Right lobe of liver (tissue), 6 donors: ENCODE measurements at regions not wholly inside any gene's neighbourhood (a gene's known extent, or its start where the extent isn't known, plus 50 kb on each side); places are given as distances from the start of the nearest gene placed in this dataset.

ENCODE experiments used
- ATAC-seq, 4 donors: fragments of 200-7000 bp; cut with Tn5 transposase; one replicate each; pipeline ENCODE4 v1.9.1; 2020; ENCODE audit warnings: mild to moderate bottlenecking in 4 of 4, moderate library complexity in 4 of 4
- DNase-seq, 3 donors: peaks; one replicate each; pipeline ENCODE4 v3.0.0-alpha.2; 2020
- H3K27ac ChIP-seq, 3 donors: fragments of 200-600 bp; one replicate each; pipeline ENCODE4 v1.8.0; 2022
- H3K27me3 ChIP-seq, 2 donors: fragments of 200-600 bp; one replicate each; pipeline ENCODE4 v1.8.0; 2022
- H3K36me3 ChIP-seq, 4 donors: fragments of 200-600 bp; sonication (generic) in 1 of 4; one replicate each; pipeline versions ENCODE4 v1.5.1 to v1.8.0; 2017 to 2022; ENCODE audit warnings: control low read depth in 1 of 4
- H3K4me1 ChIP-seq, 4 donors: fragments of 200-600 bp; sonication (generic) in 1 of 4; one replicate each; pipeline versions ENCODE4 v1.5.1 to v1.8.0; 2017 to 2022; ENCODE audit warnings: control low read depth in 1 of 4
- H3K4me3 ChIP-seq, 3 donors: fragments of 200-600 bp; one replicate each; pipeline ENCODE4 v1.8.0; 2022
- H3K9me3 ChIP-seq, 4 donors: fragments of 200-600 bp; sonication (generic) in 1 of 4; one replicate each; pipeline versions ENCODE4 v1.5.1 to v1.8.0; 2017 to 2022; ENCODE audit warnings: control low read depth in 1 of 4
- CTCF ChIP-seq, 4 donors: fragments of 200-600 bp in 3 of 4; fragments of 450-650 bp in 1 of 4; IDR thresholded peaks; one replicate each; pipeline versions ENCODE4 v1.5.1 to v1.8.0; 2016 to 2022; ENCODE audit warnings: antibody characterized with exemption in 4 of 4, mild to moderate bottlenecking in 2 of 4
- POLR2A ChIP-seq: fragments of 450-650 bp; IDR thresholded peaks from one replicate; pipeline ENCODE4 v1.6.1; 2017; ENCODE audit warnings: antibody characterized with exemption, mild to moderate bottlenecking
- WGBS: methylation state at CpG from one replicate; pipeline ENCODE4 v1.1.6; 2018; ENCODE audit warnings: low coverage, low lambda C conversion rate; ENCODE audit not compliant: insufficient coverage; ENCODE audit errors: missing lambda C conversion rate; 5-methylcytosine and 5-hydroxymethylcytosine counted together
- intact Hi-C, 2 donors: fragments of 100-400 bp; cut with DNase I; formaldehyde crosslinking; loops; one replicate each; pipeline versions ENCODE4 v1.11.2 to v1.14.1; 2022
- donor health status: DM: no; HTN: yes; CAD: no.
- donor health status: DM: no; HTN: no; CAD: no.
- donor health status: DM: no; HTN: no; CAD: no.
- donor health status: DM: no; HTN: yes; CAD: no.
- donor health status: DM: no; HTN: yes; CAD: no.

- no peak for ATAC-seq
These were observed 53.6 kb upstream of the ADORA2B start for GRCh38 chr17:15891318-15891717.

GRCh38 chr17:15892244-15892643 lies 52.7 kb upstream of the ADORA2B start:
- no peak for DNase-seq
- Histone ChIP-seq H3K9me3 (no peaks in the 10 kb centered on the region), H3K27me3 (no peaks in the 10 kb centered on the region), H3K4me3 (no peak overlapping the region), H3K4me1 (no peaks in the 10 kb centered on the region), H3K27ac (no peak overlapping the region), H3K36me3 (no peaks in the 10 kb centered on the region)
- intact Hi-C loops, result no loop called here
- no peak for ATAC-seq
- TF ChIP-seq POLR2A (no peak), CTCF (IDR thresholded peaks at IDR 0.05) (no peak)
- 63% methylated on average over 5 of the region's 10 CpGs for WGBS

More at GRCh38 chr17:15891318-15891717, 53.6 kb upstream of the ADORA2B start:
- no peak for DNase-seq
- no peaks in the 10 kb centered on the region for H3K27me3 ChIP-seq
- no peak overlapping the region for H3K27ac ChIP-seq
- H3K9me3 ChIP-seq, result no peaks in the 10 kb centered on the region
- no peaks in the 10 kb centered on the region for H3K36me3 ChIP-seq
- no peak overlapping the region for H3K4me3 ChIP-seq
- H3K4me1 ChIP-seq, result no peaks in the 10 kb centered on the region
- 80% methylated on average over 3 of the region's 3 CpGs for WGBS
- intact Hi-C loops, result no loop called here
- TF ChIP-seq CTCF (IDR thresholded peaks at IDR 0.05) (no peak), POLR2A (no peak)

- no peak overlapping the region for H3K27ac ChIP-seq
- no peak for DNase-seq
- no peak for TF ChIP-seq POLR2A
- TF ChIP-seq CTCF (IDR thresholded peaks at IDR 0.05), result no peak
These were observed 51.9 kb upstream of the ADORA2B start for GRCh38 chr17:15892731-15893657.

GRCh38 chr17:15893658-15894024 lies 51.3 kb upstream of the ADORA2B start:
- H3K36me3 ChIP-seq, result no peaks in the 10 kb centered on the region
- no peaks in the 10 kb centered on the region for H3K27me3 ChIP-seq
- WGBS, result 34% methylated on average over 2 of the region's 2 CpGs
- H3K4me1 ChIP-seq, result no peaks in the 10 kb centered on the region
- DNase-seq (no peak), ATAC-seq (peak in 2 of 4 donors; percentile 42 to 49)
- intact Hi-C loops, result no loop called here
- H3K27ac ChIP-seq, result no peak overlapping the region
- TF ChIP-seq CTCF (IDR thresholded peaks at IDR 0.05), result no peak
- TF ChIP-seq POLR2A, result no peak
- H3K9me3 ChIP-seq, result no peaks in the 10 kb centered on the region
- no peak overlapping the region for H3K4me3 ChIP-seq

More at GRCh38 chr17:15892731-15893657, 51.9 kb upstream of the ADORA2B start:
- Histone ChIP-seq H3K4me1 (no peaks in the 10 kb centered on the region), H3K36me3 (no peaks in the 10 kb centered on the region), H3K4me3 (no peak overlapping the region), H3K27me3 (no peaks in the 10 kb centered on the region), H3K9me3 (no peaks in the 10 kb centered on the region)
- intact Hi-C loops, result no loop called here
- ATAC-seq, result peak in 2 of 4 donors; percentile 13 to 33
- 30% methylated on average over 9 of the region's 9 CpGs for WGBS
